ENCODE measurements at regions not wholly inside any gene's neighbourhood (a gene's known extent, or its start where the extent isn't known, plus 50 kb on each side); places are given as distances from the start of the nearest gene placed in this dataset.

- H3K9me3 ChIP-seq (ENCODE audit: control extremely low read depth in 1 of 3, control insufficient read depth in 2 of 3, insufficient read depth in 1 of 3, low read length in 2 of 3), result no peaks in the 10 kb centered on the region
- H3K4me1 ChIP-seq (ENCODE audit: control insufficient read depth in 2 of 2, insufficient read depth in 2 of 2, low read length in 2 of 2), result no peaks in the 10 kb centered on the region
- H3K4me3 Mint-ChIP-seq, result no peak overlapping the region
- H3K27ac Mint-ChIP-seq, result no peak overlapping the region
- no peaks in the 10 kb centered on the region for H3K36me3 ChIP-seq (replicated peaks in 1 of 2; ENCODE audit: control extremely low read depth in 1 of 2, control insufficient read depth in 1 of 2, extremely low read depth in 1 of 2, insufficient read depth in 2 of 2, low read length in 1 of 2)
- no peak overlapping the region for H3K27ac ChIP-seq (ENCODE audit: low read length in 2 of 2)
- no peaks in the 10 kb centered on the region for H4K20me1 ChIP-seq (ENCODE audit: control insufficient read depth, insufficient read depth, low read length, poor library complexity, severe bottlenecking)
- no CpG with 5 or more reads among the region's 4 CpGs for WGBS (ENCODE audit: insufficient coverage)
- CTCF ChIA-PET, result no interaction called here
- POLR2A ChIA-PET, result no interaction called here
- no peak overlapping the region for H3K4me2 ChIP-seq (replicated peaks; ENCODE audit: low read depth, low read length, poor library complexity, severe bottlenecking)
- H2AFZ ChIP-seq (ENCODE audit: insufficient read depth, low read depth, low read length, poor library complexity, severe bottlenecking), result no peak overlapping the region
- no peak for ATAC-seq (ENCODE audit: low read depth)
- intact Hi-C loops (cut with micrococcal nuclease), result no loop called here
- H3K27me3 Mint-ChIP-seq, result no peaks in the 10 kb centered on the region
- H3K4me1 Mint-ChIP-seq, result no peaks in the 10 kb centered on the region
- TF ChIP-seq, protein P1, sequence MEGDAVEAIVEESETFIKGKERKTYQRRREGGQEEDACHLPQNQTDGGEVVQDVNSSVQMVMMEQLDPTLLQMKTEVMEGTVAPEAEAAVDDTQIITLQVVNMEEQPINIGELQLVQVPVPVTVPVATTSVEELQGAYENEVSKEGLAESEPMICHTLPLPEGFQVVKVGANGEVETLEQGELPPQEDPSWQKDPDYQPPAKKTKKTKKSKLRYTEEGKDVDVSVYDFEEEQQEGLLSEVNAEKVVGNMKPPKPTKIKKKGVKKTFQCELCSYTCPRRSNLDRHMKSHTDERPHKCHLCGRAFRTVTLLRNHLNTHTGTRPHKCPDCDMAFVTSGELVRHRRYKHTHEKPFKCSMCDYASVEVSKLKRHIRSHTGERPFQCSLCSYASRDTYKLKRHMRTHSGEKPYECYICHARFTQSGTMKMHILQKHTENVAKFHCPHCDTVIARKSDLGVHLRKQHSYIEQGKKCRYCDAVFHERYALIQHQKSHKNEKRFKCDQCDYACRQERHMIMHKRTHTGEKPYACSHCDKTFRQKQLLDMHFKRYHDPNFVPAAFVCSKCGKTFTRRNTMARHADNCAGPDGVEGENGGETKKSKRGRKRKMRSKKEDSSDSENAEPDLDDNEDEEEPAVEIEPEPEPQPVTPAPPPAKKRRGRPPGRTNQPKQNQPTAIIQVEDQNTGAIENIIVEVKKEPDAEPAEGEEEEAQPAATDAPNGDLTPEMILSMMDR (IDR thresholded peaks at IDR 0.05), result no peak
- TF ChIP-seq EZH2 (IDR thresholded peaks at IDR 0.05; ENCODE audit: borderline replicate concordance, insufficient read depth, low read depth, low read length, poor library complexity, severe bottlenecking), result no peak
- H3K4me3 ChIP-seq (ENCODE audit: control extremely low read depth in 1 of 5, extremely low read depth in 1 of 5, insufficient read depth in 1 of 5, low read depth in 2 of 5, low read length in 4 of 5), result no peak overlapping the region
- H3K79me2 ChIP-seq (ENCODE audit: control insufficient read depth, insufficient read depth, low read length), result no peaks in the 10 kb centered on the region
- no peaks in the 10 kb centered on the region for H3K27me3 ChIP-seq (replicated peaks in 1 of 4; ENCODE audit: control extremely low read depth in 1 of 4, control insufficient read depth in 3 of 4, insufficient read depth in 4 of 4, low read length in 3 of 4)
- no peak for DNase-seq
- no peak overlapping the region for H3K9ac ChIP-seq (ENCODE audit: low read length)
- no peaks in the 10 kb centered on the region for H3K9me3 Mint-ChIP-seq (ENCODE audit: insufficient read depth)
Observed at GRCh38 chr5:167208911-167209310, 1082.5 kb upstream of the WWC1 start.

- no peaks in the 10 kb centered on the region for H4K20me1 ChIP-seq (ENCODE audit: control insufficient read depth, insufficient read depth, low read length, poor library complexity, severe bottlenecking)
- H2AFZ ChIP-seq (ENCODE audit: insufficient read depth, low read depth, low read length, poor library complexity, severe bottlenecking), result no peak overlapping the region
- Mint-ChIP-seq H3K27ac (no peak overlapping the region), H3K9me3 (ENCODE audit: insufficient read depth) (no peaks in the 10 kb centered on the region), H3K4me3 (no peak overlapping the region), H3K4me1 (no peaks in the 10 kb centered on the region), H3K27me3 (no peaks in the 10 kb centered on the region)
- peaks cover 0 to 5% (median 0%) of the 10 kb centered on the region in 3 donors for H3K9me3 ChIP-seq (ENCODE audit: control extremely low read depth in 1 of 3, control insufficient read depth in 2 of 3, insufficient read depth in 1 of 3, low read length in 2 of 3)
- 83% methylated on average over 2 of the region's 5 CpGs for WGBS (ENCODE audit: insufficient coverage)
- POLR2A ChIA-PET, result no interaction called here
- intact Hi-C loops (cut with micrococcal nuclease), result no loop called here
- CTCF ChIA-PET, result no interaction called here
- no peak overlapping the region for H3K4me3 ChIP-seq (ENCODE audit: control extremely low read depth in 1 of 5, extremely low read depth in 1 of 5, insufficient read depth in 1 of 5, low read depth in 2 of 5, low read length in 4 of 5)
- TF ChIP-seq, protein P1 (IDR thresholded peaks at IDR 0.05), result no peak
- no peak for TF ChIP-seq EZH2 (IDR thresholded peaks at IDR 0.05; ENCODE audit: borderline replicate concordance, insufficient read depth, low read depth, low read length, poor library complexity, severe bottlenecking)
- no peaks in the 10 kb centered on the region for H3K4me1 ChIP-seq (ENCODE audit: control insufficient read depth in 2 of 2, insufficient read depth in 2 of 2, low read length in 2 of 2)
- H3K9ac ChIP-seq (ENCODE audit: low read length), result no peak overlapping the region
- no peak for ATAC-seq (ENCODE audit: low read depth)
- no peak overlapping the region for H3K4me2 ChIP-seq (replicated peaks; ENCODE audit: low read depth, low read length, poor library complexity, severe bottlenecking)
- no peaks in the 10 kb centered on the region for H3K36me3 ChIP-seq (replicated peaks in 1 of 2; ENCODE audit: control extremely low read depth in 1 of 2, control insufficient read depth in 1 of 2, extremely low read depth in 1 of 2, insufficient read depth in 2 of 2, low read length in 1 of 2)
- H3K27ac ChIP-seq (ENCODE audit: low read length in 2 of 2), result no peak overlapping the region
- DNase-seq, result no peak
- H3K79me2 ChIP-seq (ENCODE audit: control insufficient read depth, insufficient read depth, low read length), result no peaks in the 10 kb centered on the region
- H3K27me3 ChIP-seq (replicated peaks in 1 of 4; ENCODE audit: control extremely low read depth in 1 of 4, control insufficient read depth in 3 of 4, insufficient read depth in 4 of 4, low read length in 3 of 4), result no peaks in the 10 kb centered on the region
Observed at GRCh38 chr5:167217097-167217743, 1074.2 kb upstream of the WWC1 start.
